Neuron (in vitro differentiated cells): ENCODE measurements at regions not wholly inside any gene's neighbourhood (a gene's known extent, or its start where the extent isn't known, plus 50 kb on each side); places are given as distances from the start of the nearest gene placed in this dataset.

Source experiments
- H2AFZ ChIP-seq: one replicate; pipeline ENCODE4 v1.6.1; 2013; ENCODE audit warnings: low read depth, mild to moderate bottlenecking, inconsistent platforms, low read length, moderate library complexity
- H3K27me3 ChIP-seq: one replicate; pipeline ENCODE4 v1.6.1; 2013; ENCODE audit warnings: low read length; ENCODE audit not compliant: insufficient read depth
- H3K36me3 ChIP-seq: one replicate; pipeline ENCODE4 v1.6.1; 2013; ENCODE audit warnings: low read length; ENCODE audit not compliant: insufficient read depth
- H3K4me1 ChIP-seq: one replicate; pipeline ENCODE4 v1.6.1; 2013; ENCODE audit warnings: low read length; ENCODE audit not compliant: insufficient read depth
- H3K4me3 ChIP-seq: 2 replicates; pipeline ENCODE4 v1.5.1; 2013; ENCODE audit warnings: mild to moderate bottlenecking, low read length, moderate library complexity
- H3K9me3 ChIP-seq: one replicate; pipeline ENCODE4 v1.6.1; 2013; ENCODE audit warnings: low read length

DNA sequence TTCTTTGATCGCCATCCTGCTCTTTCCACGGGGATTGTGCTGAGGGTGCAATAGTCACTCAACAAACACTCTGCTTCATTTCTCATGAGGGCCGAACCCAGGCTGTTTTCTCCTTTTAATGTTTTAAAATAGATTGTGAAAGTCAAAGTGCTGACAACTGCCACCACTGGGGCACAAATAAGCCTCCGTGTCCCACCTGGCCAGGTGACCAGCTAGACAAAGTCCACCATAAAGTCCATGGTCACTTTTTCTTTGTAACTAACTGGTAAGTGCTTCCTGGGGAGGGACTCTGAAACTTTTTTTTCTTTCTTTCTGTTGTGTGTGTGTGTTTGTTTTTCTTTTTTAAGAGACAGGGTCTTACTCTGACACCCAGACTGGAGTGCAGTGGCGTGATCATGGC, 219.8 kb downstream of the LY86 start:
- H3K36me3 ChIP-seq, result no peaks in the 10 kb centered on the region
- no peaks in the 10 kb centered on the region for H3K27me3 ChIP-seq
- H3K4me1 ChIP-seq, result no peaks in the 10 kb centered on the region
- H3K4me3 ChIP-seq, result no peak overlapping the region
- H3K9me3 ChIP-seq, result no peaks in the 10 kb centered on the region
- no peak overlapping the region for H2AFZ ChIP-seq

DNA sequence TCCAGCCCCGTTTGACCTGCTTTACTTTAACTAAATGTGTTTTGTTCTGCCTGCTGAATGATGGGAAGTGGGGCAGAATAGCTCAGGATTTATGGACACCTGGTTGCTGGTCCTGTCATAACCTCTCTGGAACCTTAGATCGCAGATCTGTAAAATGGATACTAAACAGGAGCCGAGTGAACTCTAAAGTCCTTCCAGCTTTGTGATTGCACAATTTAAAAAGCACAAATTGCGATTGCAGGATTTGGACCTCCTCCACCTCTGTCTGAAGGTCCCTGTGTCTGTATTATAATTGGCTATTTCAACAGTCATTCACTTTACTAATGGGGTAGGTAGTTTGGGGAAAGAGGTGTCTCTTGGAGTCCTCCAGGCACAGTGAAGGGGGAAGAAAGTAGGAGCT, 220.4 kb downstream of the LY86 start:
- H3K27me3 ChIP-seq, result no peaks in the 10 kb centered on the region
- no peak overlapping the region for H3K4me3 ChIP-seq
- H3K4me1 ChIP-seq, result no peaks in the 10 kb centered on the region
- no peaks in the 10 kb centered on the region for H3K9me3 ChIP-seq
- H2AFZ ChIP-seq, result no peak overlapping the region
- H3K36me3 ChIP-seq, result no peaks in the 10 kb centered on the region

DNA sequence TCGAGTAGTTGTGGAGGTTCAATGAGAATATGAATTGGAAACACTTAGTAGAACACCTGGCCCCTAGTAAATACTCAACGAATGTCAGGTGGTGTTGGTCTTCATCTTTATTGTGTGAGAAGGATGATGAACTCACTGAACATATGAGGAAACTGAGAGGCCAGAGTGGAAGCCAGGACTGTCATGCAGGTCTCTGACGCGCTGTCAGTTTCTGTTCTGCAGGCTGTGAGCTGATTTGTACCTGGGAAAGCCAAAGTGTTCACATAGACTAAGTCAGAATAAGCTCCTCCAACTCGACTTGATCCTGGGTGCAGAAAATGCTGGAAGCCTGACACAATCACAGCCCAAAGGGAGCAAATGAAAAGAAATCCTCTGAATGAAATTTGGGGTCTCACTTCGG, 222.2 kb downstream of the LY86 start:
- Histone ChIP-seq H3K4me3 (no peak overlapping the region), H3K27me3 (no peaks in the 10 kb centered on the region), H3K9me3 (no peaks in the 10 kb centered on the region), H3K4me1 (no peaks in the 10 kb centered on the region), H2AFZ (no peak overlapping the region), H3K36me3 (no peaks in the 10 kb centered on the region)

DNA sequence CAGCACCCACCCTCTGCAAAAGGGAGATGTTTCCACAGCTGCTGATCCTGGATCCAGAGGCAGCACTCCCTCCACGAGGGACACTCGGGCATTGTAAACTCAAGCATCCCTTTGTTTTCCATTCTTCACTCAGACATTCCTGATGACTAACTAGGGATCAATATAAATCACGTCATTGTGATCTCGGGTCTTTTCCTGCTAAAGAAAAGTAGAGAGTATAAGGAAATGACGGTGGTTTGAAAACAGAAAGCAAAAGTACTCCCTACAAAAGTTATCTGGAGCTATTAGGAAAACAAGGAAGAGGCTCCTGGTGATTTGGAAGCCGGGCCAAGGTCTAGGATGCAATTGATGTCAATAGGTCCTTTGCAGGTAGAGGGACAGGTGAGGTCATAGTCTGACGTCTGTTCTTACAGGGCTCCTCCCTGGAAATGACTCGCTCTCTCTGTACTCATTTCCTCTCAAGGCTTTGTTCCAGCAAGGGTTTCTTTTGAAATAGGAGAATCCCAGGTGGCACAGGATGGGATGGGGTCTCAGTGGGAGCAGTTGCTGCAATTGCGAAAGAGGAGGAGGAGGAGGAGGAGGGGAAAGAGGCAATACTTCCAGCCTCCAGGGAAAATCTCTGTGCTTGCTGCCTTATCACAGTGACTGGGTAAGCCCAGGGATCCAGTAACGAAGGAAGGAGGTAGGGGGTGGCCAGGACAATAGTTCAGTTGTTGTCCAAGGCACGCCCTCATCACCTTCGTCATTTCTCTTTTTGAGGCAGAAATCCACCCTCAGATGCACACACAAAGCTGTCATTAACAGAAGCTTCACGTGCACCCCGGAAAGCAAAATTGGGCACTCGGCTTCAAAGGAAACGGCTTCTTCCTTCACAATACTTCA, 222.8 kb downstream of the LY86 start:
- H3K4me3 ChIP-seq, result no peak overlapping the region

DNA sequence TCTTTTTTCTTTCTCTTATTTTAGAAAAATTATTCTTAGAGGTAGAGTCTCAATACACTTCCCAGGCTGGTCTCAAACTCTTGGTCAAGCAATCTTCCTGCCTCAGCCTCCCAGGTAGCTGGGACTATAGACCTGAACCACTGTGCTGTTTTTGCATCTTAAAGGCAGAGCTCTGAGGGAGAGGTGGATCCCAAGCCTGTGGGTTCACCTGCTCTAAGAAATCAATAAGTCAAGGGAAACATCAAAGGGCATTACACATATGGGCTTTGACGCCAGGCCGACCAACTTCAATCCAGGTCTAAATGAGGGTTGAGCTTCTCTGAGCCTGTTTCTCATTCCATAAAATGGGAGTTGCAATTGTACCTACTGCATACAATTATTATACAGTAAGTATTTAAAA, 223.9 kb downstream of the LY86 start:
- H3K9me3 ChIP-seq, result no peaks in the 10 kb centered on the region
- H3K27me3 ChIP-seq, result no peaks in the 10 kb centered on the region
- H3K4me1 ChIP-seq, result no peaks in the 10 kb centered on the region
- H2AFZ ChIP-seq, result no peak overlapping the region
- H3K4me3 ChIP-seq, result no peak overlapping the region
- H3K36me3 ChIP-seq, result no peaks in the 10 kb centered on the region

More for the DNA sequence above, 222.8 kb downstream of the LY86 start:
- Histone ChIP-seq H3K9me3 (no peaks in the 10 kb centered on the region), H3K27me3 (no peaks in the 10 kb centered on the region), H3K4me1 (no peaks in the 10 kb centered on the region), H3K36me3 (no peaks in the 10 kb centered on the region), H2AFZ (no peak overlapping the region)

DNA sequence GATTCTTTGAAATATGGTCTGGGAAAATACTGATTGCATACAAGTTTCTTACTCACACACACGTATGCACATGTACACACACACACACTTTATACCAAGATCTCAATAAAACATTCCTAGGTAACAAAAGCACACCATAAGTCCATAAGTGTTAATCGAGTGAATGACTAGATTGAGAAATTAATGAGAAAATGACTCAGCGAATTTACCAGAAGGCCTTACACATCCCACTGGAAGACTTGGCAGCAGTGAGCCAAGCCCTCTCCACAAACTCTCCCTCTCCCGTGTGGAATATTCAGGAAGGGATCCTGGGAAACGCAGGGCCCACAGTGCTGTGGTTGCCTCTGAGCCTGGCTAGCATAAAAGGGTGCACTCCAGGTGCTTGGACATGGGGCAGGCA, 227.2 kb downstream of the LY86 start:
- no peak overlapping the region for H2AFZ ChIP-seq
- H3K27me3 ChIP-seq, result no peaks in the 10 kb centered on the region
- no peaks in the 10 kb centered on the region for H3K36me3 ChIP-seq
- no peaks in the 10 kb centered on the region for H3K9me3 ChIP-seq
- H3K4me1 ChIP-seq, result no peaks in the 10 kb centered on the region
- no peak overlapping the region for H3K4me3 ChIP-seq

DNA sequence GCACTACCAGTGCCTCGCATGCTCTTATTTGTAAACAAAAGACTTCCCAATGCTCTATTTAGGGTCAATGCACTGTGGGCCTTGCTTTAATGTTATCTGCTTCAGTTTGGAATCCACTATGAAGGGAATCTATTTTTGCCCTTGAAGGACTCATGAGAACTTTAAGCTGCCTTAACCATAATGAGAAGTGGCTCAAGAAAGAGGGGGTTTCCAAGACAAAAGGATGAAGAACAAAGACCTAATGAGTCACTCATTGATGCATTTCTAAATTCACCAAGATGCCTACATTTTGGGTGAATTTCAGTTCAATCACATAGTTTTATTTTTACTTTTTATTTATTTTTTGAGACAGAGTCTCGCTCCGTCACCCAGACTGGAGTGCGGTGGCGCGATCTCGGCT, 228.2 kb downstream of the LY86 start:
- Histone ChIP-seq H3K4me3 (no peak overlapping the region), H3K27me3 (no peaks in the 10 kb centered on the region), H3K4me1 (no peaks in the 10 kb centered on the region), H3K36me3 (no peaks in the 10 kb centered on the region), H2AFZ (no peak overlapping the region), H3K9me3 (no peaks in the 10 kb centered on the region)

DNA sequence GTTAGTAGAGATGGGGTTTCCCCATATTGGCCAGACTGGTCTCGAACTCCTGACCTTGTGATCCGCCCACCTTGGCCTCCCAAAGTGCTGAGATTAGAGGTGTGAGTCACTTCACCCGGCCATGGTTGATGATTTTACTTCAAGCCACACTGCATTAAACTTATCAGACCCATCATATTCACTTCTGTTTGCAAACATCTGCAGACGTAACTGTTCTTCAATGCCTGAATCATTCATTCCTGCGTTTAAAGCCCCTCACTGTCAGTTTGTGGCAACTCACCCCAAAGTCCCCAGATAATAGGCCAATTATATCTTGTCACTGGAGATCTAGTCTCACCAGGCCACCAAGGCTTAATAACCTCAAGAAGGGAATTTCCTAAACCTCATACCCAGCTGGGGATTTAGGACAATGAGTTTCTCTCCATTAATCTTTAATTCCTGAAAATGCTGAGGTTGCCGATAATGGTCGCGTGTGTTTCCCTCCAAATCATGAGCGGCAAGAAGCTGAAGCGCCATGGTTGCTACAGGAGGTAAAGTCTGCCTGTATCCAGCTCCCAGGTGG, 229.6 kb downstream of the LY86 start:
- Histone ChIP-seq H3K27me3 (no peaks in the 10 kb centered on the region), H3K36me3 (no peaks in the 10 kb centered on the region), H3K4me3 (no peak overlapping the region), H2AFZ (no peak overlapping the region), H3K9me3 (no peaks in the 10 kb centered on the region), H3K4me1 (no peaks in the 10 kb centered on the region)

DNA sequence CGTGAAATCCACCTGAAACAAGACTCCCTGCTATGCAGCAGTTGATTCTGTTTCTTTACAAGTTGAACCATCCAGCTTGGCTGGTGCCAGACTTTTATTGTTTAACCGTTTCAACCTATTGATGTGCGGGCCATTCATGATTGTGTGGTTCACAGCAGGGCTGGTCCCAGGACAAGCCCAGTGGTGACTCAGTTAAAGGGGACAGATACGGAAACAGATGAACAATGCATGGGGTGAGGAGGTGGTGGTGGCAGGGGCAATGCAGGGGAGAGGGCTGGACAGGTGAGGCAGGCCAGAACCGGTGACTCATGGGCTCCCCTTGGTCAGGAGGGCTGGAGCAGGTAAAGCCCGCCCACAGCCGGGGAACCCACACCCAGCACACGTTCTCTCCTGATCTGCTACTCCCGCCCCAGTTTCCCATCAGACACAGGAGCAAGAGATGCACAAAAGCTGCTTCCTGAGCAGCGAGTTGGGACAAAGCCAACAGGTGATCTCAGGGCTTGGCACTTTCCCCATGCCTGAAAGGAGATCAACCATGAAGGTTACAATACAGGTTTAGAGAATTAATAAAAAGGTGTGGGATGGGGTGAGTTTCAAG, 232.2 kb downstream of the LY86 start:
- no peak overlapping the region for H2AFZ ChIP-seq
- H3K27me3 ChIP-seq, result no peaks in the 10 kb centered on the region
- no peaks in the 10 kb centered on the region for H3K4me1 ChIP-seq
- no peak overlapping the region for H3K4me3 ChIP-seq
- H3K9me3 ChIP-seq, result no peaks in the 10 kb centered on the region
- no peaks in the 10 kb centered on the region for H3K36me3 ChIP-seq

DNA sequence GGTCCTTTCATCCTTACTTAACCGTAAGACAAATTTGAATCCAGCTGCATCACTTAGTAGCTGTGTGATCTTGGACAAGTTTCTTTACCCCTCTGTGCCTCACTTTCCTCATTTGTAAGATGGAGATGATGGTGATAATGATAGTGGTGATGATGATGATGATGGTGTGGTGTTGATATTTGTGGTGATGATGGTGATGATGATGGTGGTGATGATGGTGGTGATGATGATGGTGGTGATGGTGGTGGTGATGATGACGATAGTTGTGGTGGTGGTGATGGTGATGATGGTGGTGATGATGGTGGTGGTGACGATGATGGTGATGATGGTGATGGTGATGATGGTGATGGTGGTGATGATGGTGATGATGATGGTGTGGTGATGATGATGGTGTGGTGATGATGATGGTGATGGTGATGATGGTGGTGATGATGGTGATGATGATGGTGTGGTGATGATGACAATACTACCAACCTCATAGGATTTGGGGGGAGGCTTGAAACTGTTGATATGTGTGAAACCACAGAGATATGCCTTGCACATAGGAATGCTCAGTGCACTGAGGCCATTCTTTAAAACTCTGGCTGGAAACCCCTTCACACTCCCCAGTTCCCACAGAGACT, 233.2 kb downstream of the LY86 start:
- no peaks in the 10 kb centered on the region for H3K27me3 ChIP-seq
- H3K36me3 ChIP-seq, result no peaks in the 10 kb centered on the region
- H3K4me1 ChIP-seq, result no peaks in the 10 kb centered on the region
- H3K4me3 ChIP-seq, result no peak overlapping the region
- H2AFZ ChIP-seq, result no peak overlapping the region
- H3K9me3 ChIP-seq, result no peaks in the 10 kb centered on the region

DNA sequence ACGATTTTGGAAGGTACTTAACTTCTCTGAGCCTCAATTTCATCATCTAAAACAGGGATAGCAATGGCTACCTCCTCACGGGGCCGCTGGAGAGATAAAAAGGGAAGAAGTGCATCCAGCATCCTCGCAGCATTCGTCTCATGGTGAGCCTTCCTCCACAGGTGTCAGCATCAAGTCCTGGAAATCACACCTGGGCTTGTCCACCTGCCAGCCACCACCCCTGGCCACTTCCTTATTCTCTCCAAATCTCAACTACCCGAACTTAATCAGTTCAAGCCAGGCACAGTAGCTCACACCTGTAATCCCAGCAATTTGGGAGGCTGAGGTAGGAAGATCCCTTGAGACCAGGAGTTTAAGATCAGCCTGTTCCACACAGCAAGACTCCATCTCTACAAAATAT, 234.5 kb downstream of the LY86 start:
- Histone ChIP-seq H2AFZ (no peak overlapping the region), H3K9me3 (no peaks in the 10 kb centered on the region), H3K4me3 (no peak overlapping the region), H3K36me3 (no peaks in the 10 kb centered on the region), H3K4me1 (no peaks in the 10 kb centered on the region), H3K27me3 (no peaks in the 10 kb centered on the region)

DNA sequence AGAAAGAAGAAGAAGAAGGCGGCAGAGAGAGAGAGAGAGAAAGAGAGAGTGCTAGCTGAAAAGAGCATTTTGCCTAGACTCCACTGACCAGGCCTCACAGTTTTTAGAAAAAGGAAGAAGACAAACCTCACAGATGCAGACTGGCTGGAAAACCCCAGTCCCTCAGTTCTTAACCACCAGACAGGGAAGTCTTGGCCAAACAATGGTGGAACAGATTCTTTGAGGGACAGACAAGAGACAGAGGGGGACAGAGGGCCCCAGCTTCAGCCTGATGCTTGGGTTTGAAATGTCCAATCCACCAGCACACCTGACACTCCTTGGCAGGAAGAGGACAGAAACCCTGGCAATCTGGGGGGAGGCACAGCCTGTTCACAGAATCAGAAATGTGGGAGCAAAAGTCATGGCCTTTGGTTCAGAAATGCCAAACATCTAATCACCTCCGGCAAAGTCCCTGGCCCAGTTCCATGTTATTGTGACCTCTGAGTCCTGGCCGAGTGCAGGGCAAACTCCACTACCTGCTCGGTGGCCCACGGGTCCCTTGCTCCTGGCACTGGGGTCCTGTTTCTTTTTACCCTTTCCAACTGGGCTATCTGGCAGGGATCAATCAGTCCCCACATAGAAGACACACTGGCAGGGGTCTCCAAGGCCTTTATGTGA, 235.2 kb downstream of the LY86 start:
- Histone ChIP-seq H3K9me3 (no peaks in the 10 kb centered on the region), H3K36me3 (no peaks in the 10 kb centered on the region), H3K4me1 (no peaks in the 10 kb centered on the region), H3K4me3 (no peak overlapping the region), H3K27me3 (no peaks in the 10 kb centered on the region), H2AFZ (no peak overlapping the region)

DNA sequence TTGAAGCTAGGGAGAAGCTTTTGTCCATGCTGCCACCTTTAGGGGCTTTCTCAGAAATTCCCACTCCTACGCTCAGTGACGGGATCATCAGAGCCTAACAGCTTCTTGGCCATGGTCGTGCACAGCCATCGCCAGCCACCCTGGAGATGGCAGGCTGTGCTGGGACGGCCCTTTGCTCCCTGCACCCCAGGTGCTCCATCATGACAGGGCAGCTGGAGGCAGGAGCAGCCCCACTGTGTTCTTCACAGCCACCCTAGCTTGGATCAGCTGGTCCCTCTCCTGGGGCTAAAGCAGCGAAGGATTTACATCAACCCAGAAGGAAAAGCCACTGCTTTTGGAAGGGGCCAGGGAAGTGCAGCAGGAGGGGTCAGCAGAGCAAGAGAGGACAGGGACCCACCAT, 235.9 kb downstream of the LY86 start:
- Histone ChIP-seq H3K27me3 (no peaks in the 10 kb centered on the region), H2AFZ (no peak overlapping the region), H3K4me3 (no peak overlapping the region), H3K4me1 (no peaks in the 10 kb centered on the region), H3K9me3 (no peaks in the 10 kb centered on the region), H3K36me3 (no peaks in the 10 kb centered on the region)
